ENCODE measurements at regions not wholly inside any gene's neighbourhood (a gene's known extent, or its start where the extent isn't known, plus 50 kb on each side); places are given as distances from the start of the nearest gene placed in this dataset.

GRCh38 chr13:22252281-22252830 is 581.5 kb downstream of the FGF9 start:
- TF ChIP-seq POLR2A (IDR thresholded peaks at IDR 0.05): no peak
- TF ChIP-seq, protein P1, sequence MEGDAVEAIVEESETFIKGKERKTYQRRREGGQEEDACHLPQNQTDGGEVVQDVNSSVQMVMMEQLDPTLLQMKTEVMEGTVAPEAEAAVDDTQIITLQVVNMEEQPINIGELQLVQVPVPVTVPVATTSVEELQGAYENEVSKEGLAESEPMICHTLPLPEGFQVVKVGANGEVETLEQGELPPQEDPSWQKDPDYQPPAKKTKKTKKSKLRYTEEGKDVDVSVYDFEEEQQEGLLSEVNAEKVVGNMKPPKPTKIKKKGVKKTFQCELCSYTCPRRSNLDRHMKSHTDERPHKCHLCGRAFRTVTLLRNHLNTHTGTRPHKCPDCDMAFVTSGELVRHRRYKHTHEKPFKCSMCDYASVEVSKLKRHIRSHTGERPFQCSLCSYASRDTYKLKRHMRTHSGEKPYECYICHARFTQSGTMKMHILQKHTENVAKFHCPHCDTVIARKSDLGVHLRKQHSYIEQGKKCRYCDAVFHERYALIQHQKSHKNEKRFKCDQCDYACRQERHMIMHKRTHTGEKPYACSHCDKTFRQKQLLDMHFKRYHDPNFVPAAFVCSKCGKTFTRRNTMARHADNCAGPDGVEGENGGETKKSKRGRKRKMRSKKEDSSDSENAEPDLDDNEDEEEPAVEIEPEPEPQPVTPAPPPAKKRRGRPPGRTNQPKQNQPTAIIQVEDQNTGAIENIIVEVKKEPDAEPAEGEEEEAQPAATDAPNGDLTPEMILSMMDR (IDR thresholded peaks at IDR 0.05 in 4 of 5, conservative IDR thresholded peaks at IDR 0.05 in 1 of 5): no peak

Measured in gastrocnemius medialis (tissue), 4 donors.